NCI-H774 (cell line): ENCODE measurements at regions not wholly inside any gene's neighbourhood (a gene's known extent, or its start where the extent isn't known, plus 50 kb on each side); places are given as distances from the start of the nearest gene placed in this dataset.

Source experiments
- DNase-seq: peaks from one replicate; lab custom pipeline; 2025; lab: John Stamatoyannopoulos, UW

- DNase-seq = no peak
Measured at GRCh38 chr11:97683733-97684132, 1293.9 kb downstream of the JRKL start.

GRCh38 chr11:97684486-97685439, 1295.0 kb downstream of the JRKL start:
- no peak for DNase-seq

- DNase-seq = no peak
Measured at GRCh38 chr11:97685695-97686094, 1295.9 kb downstream of the JRKL start.

GRCh38 chr11:97687111-97687510, 1297.3 kb downstream of the JRKL start:
- no peak for DNase-seq

GRCh38 chr11:97691061-97691460, 1301.2 kb downstream of the JRKL start:
- no peak for DNase-seq

GRCh38 chr11:97702951-97703350, 1313.1 kb downstream of the JRKL start:
- no peak for DNase-seq

- no peak for DNase-seq
Measured at GRCh38 chr11:97703851-97704250, 1314.0 kb downstream of the JRKL start.

DNA sequence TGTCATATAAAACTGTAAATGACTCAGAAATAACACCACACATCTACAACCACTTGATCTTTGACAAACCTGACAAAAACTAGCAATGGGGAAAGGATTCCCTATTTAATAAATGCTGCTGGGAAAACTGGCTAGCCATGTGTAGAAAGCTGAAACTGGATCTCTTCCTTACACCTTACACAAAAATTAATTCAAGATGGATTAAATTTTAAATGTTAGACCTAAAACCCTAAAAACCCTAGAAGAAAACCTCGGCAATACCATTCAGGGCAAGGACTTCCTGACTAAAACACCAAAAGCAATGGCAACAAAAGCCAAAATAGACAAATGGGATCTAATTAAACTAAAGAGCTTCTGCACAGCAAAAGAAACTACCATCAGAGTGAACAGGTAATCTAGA, 1315.3 kb upstream of the CNTN5 start:
- DNase-seq = peak; percentile 74

- DNase-seq = no peak
Measured at GRCh38 chr11:97717922-97718321, 1302.8 kb upstream of the CNTN5 start.

DNA sequence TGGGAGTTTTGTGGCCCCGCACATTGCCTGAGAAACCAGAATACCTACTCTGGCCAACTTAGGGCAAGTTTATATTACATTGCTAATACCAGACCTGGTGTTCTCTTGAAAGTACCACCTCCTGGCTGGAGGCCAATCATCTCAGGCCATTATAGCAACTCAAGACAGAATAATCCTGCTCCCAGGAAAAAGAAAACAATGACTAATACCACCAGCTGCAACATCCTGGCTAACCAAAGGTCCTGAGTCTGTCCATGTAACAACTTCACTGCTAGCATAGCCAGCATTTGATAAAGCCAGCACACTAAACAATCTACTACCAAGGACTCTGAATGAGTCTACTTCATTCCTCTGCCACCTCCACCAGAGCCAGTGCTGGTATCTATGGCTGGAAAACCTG, 1298.7 kb upstream of the CNTN5 start:
- no peak for DNase-seq

GRCh38 chr11:97722721-97723120, 1298.0 kb upstream of the CNTN5 start:
- DNase-seq = no peak

DNA sequence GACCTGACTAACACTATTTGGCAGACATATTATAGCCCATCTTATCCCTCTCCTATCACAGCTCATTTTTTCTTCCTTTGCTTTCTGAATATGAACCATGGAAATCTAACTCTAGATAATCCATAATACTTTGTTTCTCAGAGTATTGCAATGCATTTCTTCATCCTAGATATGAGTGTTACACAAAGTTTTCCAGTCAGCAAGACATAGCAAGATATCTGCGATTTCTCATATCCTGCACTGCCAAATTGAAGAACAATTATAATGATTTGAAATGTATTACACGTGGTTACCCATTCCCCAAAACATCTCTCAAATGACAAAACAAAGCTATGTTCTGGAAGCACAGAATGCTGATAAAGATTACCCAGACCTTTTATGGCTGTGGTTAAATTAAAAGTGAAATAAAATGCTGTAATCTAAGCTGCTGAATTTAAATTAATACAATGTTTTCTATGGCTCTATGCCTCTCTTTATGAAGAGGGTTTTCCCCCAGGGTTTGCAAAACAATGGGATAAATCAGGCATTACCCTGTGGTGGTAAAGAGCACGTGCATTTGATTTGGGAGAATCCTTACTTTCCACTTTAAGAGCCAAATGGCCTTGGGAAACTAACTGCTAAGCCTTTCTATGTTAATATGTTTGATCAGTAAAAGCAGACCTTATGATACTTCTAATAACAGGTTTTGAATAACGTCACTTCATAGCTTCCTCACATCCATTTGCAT, 1291.0 kb upstream of the CNTN5 start:
- DNase-seq = no peak

- no peak for DNase-seq
Measured at GRCh38 chr11:97732011-97732632, 1288.6 kb upstream of the CNTN5 start.

- no peak for DNase-seq
Measured at GRCh38 chr11:97738751-97739150, 1282.0 kb upstream of the CNTN5 start.

GRCh38 chr11:97739932-97740800, 1280.6 kb upstream of the CNTN5 start:
- peak; percentile 22 for DNase-seq

DNA sequence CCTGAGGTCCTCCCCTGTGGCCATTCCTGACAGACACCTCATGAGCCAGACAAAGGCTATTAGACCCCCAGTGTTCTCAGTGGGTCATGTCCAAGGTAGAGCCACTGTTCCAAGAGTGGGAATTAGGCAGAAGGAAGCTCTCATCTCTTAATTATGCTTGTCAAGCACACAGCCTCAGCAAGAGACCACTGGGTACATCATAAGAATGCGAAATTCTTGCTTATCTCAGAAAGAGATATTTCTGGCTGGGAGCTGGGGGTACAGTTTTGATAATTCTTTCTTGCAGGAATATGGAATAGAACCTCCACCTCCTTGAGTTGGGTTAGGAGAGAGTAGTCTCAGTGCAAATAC, 1280.0 kb upstream of the CNTN5 start:
- DNase-seq = no peak

- DNase-seq = no peak
Measured at GRCh38 chr11:97742717-97743116, 1278.0 kb upstream of the CNTN5 start.

- no peak for DNase-seq
Measured at GRCh38 chr11:97743205-97743742, 1277.5 kb upstream of the CNTN5 start.

GRCh38 chr11:97745515-97746050, 1275.2 kb upstream of the CNTN5 start:
- no peak for DNase-seq

DNA sequence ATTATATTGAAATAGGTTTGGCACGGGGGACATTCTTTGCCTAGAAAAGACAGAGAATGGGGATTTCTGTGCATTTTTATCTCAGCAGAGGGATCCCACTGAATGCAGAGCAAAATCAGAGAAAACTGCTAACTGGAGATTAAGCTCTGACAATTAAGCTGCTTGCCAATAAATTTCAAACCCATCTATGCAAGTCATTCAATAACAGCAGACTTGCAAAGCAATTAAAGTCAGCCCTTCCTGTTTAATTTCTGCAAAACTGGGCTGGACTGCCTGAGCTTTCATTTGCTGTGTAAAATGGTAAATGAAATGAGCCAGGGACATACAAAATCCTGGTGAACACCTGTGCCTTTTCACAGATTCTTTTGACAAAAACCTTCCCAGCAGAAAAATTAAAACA, 1273.9 kb upstream of the CNTN5 start:
- no peak for DNase-seq

DNA sequence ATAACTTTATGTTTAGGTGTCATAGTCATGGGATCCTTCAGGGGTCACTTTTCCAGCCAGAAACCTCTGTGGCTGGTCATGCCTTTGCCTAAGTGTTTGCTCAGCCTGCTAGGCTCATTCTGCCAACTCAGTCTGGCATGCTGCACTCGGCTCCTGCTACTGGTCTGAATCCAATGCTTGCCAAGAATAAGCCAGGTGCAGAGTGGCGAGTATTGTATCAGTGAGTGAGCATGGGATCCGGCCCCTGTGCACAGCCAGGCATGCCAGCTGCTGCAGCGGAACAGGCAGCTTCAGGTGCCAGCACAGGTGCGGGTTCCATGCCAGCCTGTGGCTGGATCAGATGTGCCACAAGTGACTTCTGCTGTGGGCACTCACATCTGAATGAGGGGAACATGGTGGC, 1269.3 kb upstream of the CNTN5 start:
- peak; percentile 89 for DNase-seq
